ENCODE measurements at regions not wholly inside any gene's neighbourhood (a gene's known extent, or its start where the extent isn't known, plus 50 kb on each side); places are given as distances from the start of the nearest gene placed in this dataset.

- DNase-seq (ENCODE audit: low read depth), result peak; percentile 55
These were observed 145.0 kb downstream of the BTG1 start for GRCh38 chr12:92000597-92000996.

- DNase-seq (ENCODE audit: low read depth), result no peak
These were observed 145.8 kb downstream of the BTG1 start for GRCh38 chr12:91999823-92000222.

- DNase-seq (ENCODE audit: low read depth), result no peak
These were observed 147.3 kb downstream of the BTG1 start for GRCh38 chr12:91998316-91998715.

GRCh38 chr12:91994208-91994797 lies 151.3 kb downstream of the BTG1 start:
- no peak for DNase-seq (ENCODE audit: low read depth)

- DNase-seq (ENCODE audit: low read depth), result no peak
These were observed 152.2 kb downstream of the BTG1 start for GRCh38 chr12:91993287-91994017.

- DNase-seq (ENCODE audit: low read depth), result no peak
These were observed 154.1 kb downstream of the BTG1 start for GRCh38 chr12:91991399-91992187.

- no peak for DNase-seq (ENCODE audit: low read depth)
These were observed 155.1 kb downstream of the BTG1 start for GRCh38 chr12:91990525-91990924.

- no peak for DNase-seq (ENCODE audit: low read depth)
These were observed 156.5 kb downstream of the BTG1 start for GRCh38 chr12:91989143-91989542.

GRCh38 chr12:91988086-91988923 lies 157.3 kb downstream of the BTG1 start:
- no peak for DNase-seq (ENCODE audit: low read depth)

GRCh38 chr12:91986084-91986483 lies 159.6 kb downstream of the BTG1 start:
- DNase-seq (ENCODE audit: low read depth), result peak; percentile 93

- DNase-seq (ENCODE audit: low read depth), result peak; percentile 70
These were observed 160.5 kb downstream of the BTG1 start for GRCh38 chr12:91985002-91985787.

GRCh38 chr12:91984556-91984955 lies 161.1 kb downstream of the BTG1 start:
- peak; percentile 37 for DNase-seq (ENCODE audit: low read depth)

GRCh38 chr12:91983935-91984334 lies 161.7 kb downstream of the BTG1 start:
- DNase-seq (ENCODE audit: low read depth), result no peak

GRCh38 chr12:91982946-91983345 lies 162.7 kb downstream of the BTG1 start:
- DNase-seq (ENCODE audit: low read depth), result no peak

GRCh38 chr12:91980389-91980821 lies 165.2 kb downstream of the BTG1 start:
- DNase-seq (ENCODE audit: low read depth), result no peak

- DNase-seq (ENCODE audit: low read depth), result peak; percentile 22
These were observed 167.5 kb downstream of the BTG1 start for GRCh38 chr12:91978143-91978542.

- DNase-seq (ENCODE audit: low read depth), result no peak
These were observed 169.8 kb downstream of the BTG1 start for GRCh38 chr12:91975891-91976290.

- DNase-seq (ENCODE audit: low read depth), result no peak
These were observed 171.0 kb downstream of the BTG1 start for GRCh38 chr12:91974541-91975085.

- DNase-seq (ENCODE audit: low read depth), result no peak
These were observed 171.8 kb downstream of the BTG1 start for GRCh38 chr12:91973813-91974212.

- DNase-seq (ENCODE audit: low read depth), result no peak
These were observed 172.8 kb downstream of the BTG1 start for GRCh38 chr12:91972896-91973295.

- no peak for DNase-seq (ENCODE audit: low read depth)
These were observed 176.9 kb downstream of the BTG1 start for GRCh38 chr12:91968777-91969171.
